ENCODE measurements at regions not wholly inside any gene's neighbourhood (a gene's known extent, or its start where the extent isn't known, plus 50 kb on each side); places are given as distances from the start of the nearest gene placed in this dataset.

GRCh38 chr2:237179161-237179560 lies 93.5 kb downstream of the COPS8 start:
- TF ChIP-seq CTCF (IDR thresholded peaks at IDR 0.05) (no peak), POLR2A (IDR thresholded peaks at IDR 0.05) (no peak)

All from Peyer's patch (tissue), 4 donors.